SK-N-SH (cell line): ENCODE measurements at regions not wholly inside any gene's neighbourhood (a gene's known extent, or its start where the extent isn't known, plus 50 kb on each side); places are given as distances from the start of the nearest gene placed in this dataset.

Experiments
- EZH2phosphoT487 ChIP-seq: fragments of 200-600 bp; sonication (generic); IDR thresholded peaks from 2 replicates; pipeline ENCODE4 v1.6.1; 2017; ENCODE audit warnings: low read depth, mixed run types, mild to moderate bottlenecking, antibody characterized with exemption, moderate library complexity, borderline replicate concordance
- GABPA ChIP-seq: IDR thresholded peaks from 2 replicates; pipeline ENCODE4 v1.4.0; 2012; ENCODE audit warnings: low read depth, mild to moderate bottlenecking
- MEF2A ChIP-seq: IDR thresholded peaks from 2 replicates; pipeline ENCODE4 v1.4.0; 2012; ENCODE audit warnings: low read depth, borderline replicate concordance
- NFIC ChIP-seq: IDR thresholded peaks from 2 replicates; pipeline ENCODE4 v1.4.0; 2012; ENCODE audit warnings: borderline replicate concordance
- RAD21 ChIP-seq: IDR thresholded peaks from 2 replicates; pipeline ENCODE4 v1.6.1; 2012; ENCODE audit warnings: mild to moderate bottlenecking, low read length
- SMC3 ChIP-seq: IDR thresholded peaks from 2 replicates; pipeline ENCODE4 v1.6.1; 2012; ENCODE audit warnings: low read depth, low read length, improper control_type of control experiment
- TF ChIP-seq, protein P1 (sequence below): fragments of 200-600 bp; sonication (generic); IDR thresholded peaks from 2 replicates; pipeline ENCODE4 v1.6.1; 2017; ENCODE audit warnings: antibody characterized with exemption, mild to moderate bottlenecking, moderate library complexity
- TF ChIP-seq, protein P2 (sequence below): IDR thresholded peaks from 2 replicates; pipeline ENCODE4 v1.6.1; 2012; ENCODE audit warnings: mild to moderate bottlenecking, low read depth, low read length, moderate library complexity

DNA sequence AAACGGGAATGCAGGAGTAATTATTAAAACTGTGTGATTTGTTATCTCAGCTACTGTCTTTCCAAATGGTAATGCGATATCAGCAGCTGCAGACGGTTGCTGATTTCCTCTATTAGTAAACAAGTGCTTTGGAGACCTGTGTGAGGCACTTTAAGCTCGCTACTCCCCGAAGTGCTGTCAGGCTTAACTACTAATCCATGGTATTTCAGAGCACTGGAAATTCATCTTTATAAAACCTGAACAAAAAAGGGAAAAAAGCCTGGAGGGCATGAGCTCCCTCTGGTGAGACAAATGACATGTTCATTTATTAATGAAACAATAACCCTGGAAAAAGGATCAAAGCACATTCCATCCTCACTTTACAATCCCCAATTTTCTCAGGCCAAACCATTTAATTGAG lies 143.6 kb upstream of the OTX2 start:
- TF ChIP-seq, protein P1, sequence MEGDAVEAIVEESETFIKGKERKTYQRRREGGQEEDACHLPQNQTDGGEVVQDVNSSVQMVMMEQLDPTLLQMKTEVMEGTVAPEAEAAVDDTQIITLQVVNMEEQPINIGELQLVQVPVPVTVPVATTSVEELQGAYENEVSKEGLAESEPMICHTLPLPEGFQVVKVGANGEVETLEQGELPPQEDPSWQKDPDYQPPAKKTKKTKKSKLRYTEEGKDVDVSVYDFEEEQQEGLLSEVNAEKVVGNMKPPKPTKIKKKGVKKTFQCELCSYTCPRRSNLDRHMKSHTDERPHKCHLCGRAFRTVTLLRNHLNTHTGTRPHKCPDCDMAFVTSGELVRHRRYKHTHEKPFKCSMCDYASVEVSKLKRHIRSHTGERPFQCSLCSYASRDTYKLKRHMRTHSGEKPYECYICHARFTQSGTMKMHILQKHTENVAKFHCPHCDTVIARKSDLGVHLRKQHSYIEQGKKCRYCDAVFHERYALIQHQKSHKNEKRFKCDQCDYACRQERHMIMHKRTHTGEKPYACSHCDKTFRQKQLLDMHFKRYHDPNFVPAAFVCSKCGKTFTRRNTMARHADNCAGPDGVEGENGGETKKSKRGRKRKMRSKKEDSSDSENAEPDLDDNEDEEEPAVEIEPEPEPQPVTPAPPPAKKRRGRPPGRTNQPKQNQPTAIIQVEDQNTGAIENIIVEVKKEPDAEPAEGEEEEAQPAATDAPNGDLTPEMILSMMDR = no peak
- TF ChIP-seq NFIC = no peak
- TF ChIP-seq GABPA = no peak
- no peak for TF ChIP-seq RAD21
- no peak for TF ChIP-seq SMC3
- no peak for TF ChIP-seq MEF2A
- TF ChIP-seq EZH2phosphoT487 = no peak
- TF ChIP-seq, protein P2, sequence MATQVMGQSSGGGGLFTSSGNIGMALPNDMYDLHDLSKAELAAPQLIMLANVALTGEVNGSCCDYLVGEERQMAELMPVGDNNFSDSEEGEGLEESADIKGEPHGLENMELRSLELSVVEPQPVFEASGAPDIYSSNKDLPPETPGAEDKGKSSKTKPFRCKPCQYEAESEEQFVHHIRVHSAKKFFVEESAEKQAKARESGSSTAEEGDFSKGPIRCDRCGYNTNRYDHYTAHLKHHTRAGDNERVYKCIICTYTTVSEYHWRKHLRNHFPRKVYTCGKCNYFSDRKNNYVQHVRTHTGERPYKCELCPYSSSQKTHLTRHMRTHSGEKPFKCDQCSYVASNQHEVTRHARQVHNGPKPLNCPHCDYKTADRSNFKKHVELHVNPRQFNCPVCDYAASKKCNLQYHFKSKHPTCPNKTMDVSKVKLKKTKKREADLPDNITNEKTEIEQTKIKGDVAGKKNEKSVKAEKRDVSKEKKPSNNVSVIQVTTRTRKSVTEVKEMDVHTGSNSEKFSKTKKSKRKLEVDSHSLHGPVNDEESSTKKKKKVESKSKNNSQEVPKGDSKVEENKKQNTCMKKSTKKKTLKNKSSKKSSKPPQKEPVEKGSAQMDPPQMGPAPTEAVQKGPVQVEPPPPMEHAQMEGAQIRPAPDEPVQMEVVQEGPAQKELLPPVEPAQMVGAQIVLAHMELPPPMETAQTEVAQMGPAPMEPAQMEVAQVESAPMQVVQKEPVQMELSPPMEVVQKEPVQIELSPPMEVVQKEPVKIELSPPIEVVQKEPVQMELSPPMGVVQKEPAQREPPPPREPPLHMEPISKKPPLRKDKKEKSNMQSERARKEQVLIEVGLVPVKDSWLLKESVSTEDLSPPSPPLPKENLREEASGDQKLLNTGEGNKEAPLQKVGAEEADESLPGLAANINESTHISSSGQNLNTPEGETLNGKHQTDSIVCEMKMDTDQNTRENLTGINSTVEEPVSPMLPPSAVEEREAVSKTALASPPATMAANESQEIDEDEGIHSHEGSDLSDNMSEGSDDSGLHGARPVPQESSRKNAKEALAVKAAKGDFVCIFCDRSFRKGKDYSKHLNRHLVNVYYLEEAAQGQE = no peak
